H9 (cell line): ENCODE measurements at regions not wholly inside any gene's neighbourhood (a gene's known extent, or its start where the extent isn't known, plus 50 kb on each side); places are given as distances from the start of the nearest gene placed in this dataset.

Source experiments
- DNase-seq: peaks from one replicate; pipeline ENCODE4 v3.0.0-alpha.2; 2017
- H2AFZ ChIP-seq: one replicate; pipeline ENCODE4 v1.6.1; 2013; ENCODE audit warnings: mild to moderate bottlenecking, low read length, control low read depth, moderate library complexity
- H2AK5ac ChIP-seq: 2 replicates; pipeline ENCODE4 v1.6.1; 2013; ENCODE audit warnings: low read length, control low read depth, mixed read lengths; ENCODE audit not compliant: insufficient read length
- H2BK120ac ChIP-seq: one replicate; pipeline ENCODE4 v1.6.1; 2013; ENCODE audit warnings: low read depth, mild to moderate bottlenecking, low read length, control low read depth, inconsistent platforms; ENCODE audit not compliant: poor library complexity, severe bottlenecking
- H2BK12ac ChIP-seq: 2 replicates; pipeline ENCODE4 v1.6.1; 2013; ENCODE audit warnings: low read length, control low read depth, mixed read lengths, low read depth; ENCODE audit not compliant: insufficient read length
- H2BK15ac ChIP-seq: 2 replicates; pipeline ENCODE4 v1.6.1; 2013; ENCODE audit warnings: low read depth, low read length, control low read depth
- H2BK20ac ChIP-seq: one replicate; pipeline ENCODE4 v1.6.1; 2013; ENCODE audit warnings: low read depth, mild to moderate bottlenecking, low read length, control low read depth, inconsistent platforms; ENCODE audit not compliant: poor library complexity, severe bottlenecking
- H2BK5ac ChIP-seq: 2 replicates; pipeline ENCODE4 v1.6.1; 2013; ENCODE audit warnings: low read length, control low read depth, mixed read lengths; ENCODE audit not compliant: insufficient read length
- H3K14ac ChIP-seq: 2 replicates; pipeline ENCODE4 v1.6.1; 2013; ENCODE audit warnings: low read length, control low read depth; ENCODE audit not compliant: insufficient read depth
- H3K18ac ChIP-seq: 2 replicates; pipeline ENCODE4 v1.6.1; 2013; ENCODE audit warnings: low read depth, mild to moderate bottlenecking, mixed read lengths, low read length, control low read depth; ENCODE audit not compliant: insufficient read length
- H3K23ac ChIP-seq: 2 replicates; pipeline ENCODE4 v1.6.1; 2013; ENCODE audit warnings: low read length, control low read depth, mixed read lengths, low read depth; ENCODE audit not compliant: insufficient read length
- H3K23me2 ChIP-seq: 2 replicates; pipeline ENCODE4 v1.6.1; 2013; ENCODE audit warnings: low read depth, mild to moderate bottlenecking, mixed read lengths, low read length, control low read depth; ENCODE audit not compliant: insufficient read length, poor library complexity, severe bottlenecking
- H3K27ac ChIP-seq: 2 replicates; pipeline ENCODE4 v1.5.1; 2013; ENCODE audit warnings: low read length, control low read depth, mixed read lengths, low read depth; ENCODE audit not compliant: insufficient read length
- H3K27me3 ChIP-seq: 2 replicates; pipeline ENCODE4 v1.6.1; 2013; ENCODE audit warnings: low read length, control low read depth, inconsistent platforms; ENCODE audit not compliant: insufficient read depth
- H3K4ac ChIP-seq: 2 replicates; pipeline ENCODE4 v1.6.1; 2013; ENCODE audit warnings: low read depth, mild to moderate bottlenecking, control low read depth, inconsistent platforms, low read length, moderate library complexity
- H3K4me1 ChIP-seq: 2 replicates; pipeline ENCODE4 v1.6.1; 2013; ENCODE audit warnings: low read length, control low read depth, inconsistent platforms; ENCODE audit not compliant: insufficient read depth
- H3K4me2 ChIP-seq: 2 replicates; pipeline ENCODE4 v1.6.1; 2013; ENCODE audit warnings: low read length, control low read depth, mixed read lengths; ENCODE audit not compliant: insufficient read length, insufficient read depth
- H3K56ac ChIP-seq: 2 replicates; pipeline ENCODE4 v1.6.1; 2013; ENCODE audit warnings: low read depth, mild to moderate bottlenecking, mixed read lengths, low read length, control low read depth; ENCODE audit not compliant: insufficient read length
- H3K79me1 ChIP-seq: 2 replicates; pipeline ENCODE4 v1.6.1; 2013; ENCODE audit warnings: low read depth, mild to moderate bottlenecking, moderate library complexity, low read length, control low read depth, inconsistent platforms; ENCODE audit not compliant: insufficient read depth, poor library complexity, severe bottlenecking
- H3K79me2 ChIP-seq: 2 replicates; pipeline ENCODE4 v1.6.1; 2013; ENCODE audit warnings: low read length, control low read depth, inconsistent platforms; ENCODE audit not compliant: insufficient read depth
- H3K9ac ChIP-seq: 2 replicates; pipeline ENCODE4 v1.6.1; 2013; ENCODE audit warnings: low read length, control low read depth, mixed read lengths; ENCODE audit not compliant: insufficient read length; ENCODE audit errors: extremely low read depth
- H3K9me3 ChIP-seq: one replicate; pipeline ENCODE4 v1.6.1; 2013; ENCODE audit warnings: low read depth, low read length, inconsistent platforms; ENCODE audit not compliant: control insufficient read depth
- H3T11ph ChIP-seq: one replicate; pipeline ENCODE4 v1.6.1; 2013; ENCODE audit warnings: mild to moderate bottlenecking, low read length, control low read depth, inconsistent platforms
- H4K20me1 ChIP-seq: one replicate; pipeline ENCODE4 v1.6.1; 2013; ENCODE audit not compliant: control insufficient read depth, insufficient read length, insufficient read depth
- H4K5ac ChIP-seq: 2 replicates; pipeline ENCODE4 v1.6.1; 2013; ENCODE audit warnings: low read depth, mild to moderate bottlenecking, mixed read lengths, low read length, control low read depth; ENCODE audit not compliant: insufficient read length
- H4K8ac ChIP-seq: replicated peaks from 2 replicates; pipeline ENCODE4 v1.6.1; 2013; ENCODE audit warnings: low read length, control low read depth, mixed read lengths, low read depth; ENCODE audit not compliant: insufficient read length
- H4K91ac ChIP-seq: 2 replicates; pipeline ENCODE4 v1.6.1; 2013; ENCODE audit warnings: low read depth, mild to moderate bottlenecking, moderate library complexity, mixed read lengths, low read length, control low read depth; ENCODE audit not compliant: insufficient read length
- H3K27ac Mint-ChIP-seq, 3 experiments: 2 replicates in 2 of 3; 3 replicates in 1 of 3; pipeline ENCODE4 v1.8.0; 2020 to 2021; ENCODE audit warnings: mixed read lengths in 3 of 3, mild to moderate bottlenecking in 1 of 3, moderate library complexity in 1 of 3
- H3K27me3 Mint-ChIP-seq: 2 replicates; pipeline ENCODE4 v1.8.0; 2021; ENCODE audit warnings: low read depth, mild to moderate bottlenecking, moderate library complexity, mixed read lengths
- H3K36me3 Mint-ChIP-seq, 3 experiments: 2 replicates in 2 of 3; 3 replicates in 1 of 3; pipeline ENCODE4 v1.8.0; 2020 to 2021; ENCODE audit warnings: low read depth in 3 of 3, mixed read lengths in 3 of 3; ENCODE audit not compliant: insufficient read depth in 1 of 3
- H3K4me1 Mint-ChIP-seq, 2 experiments: 2 replicates each; pipeline ENCODE4 v1.8.0; 2020; ENCODE audit warnings: mixed read lengths in 2 of 2
- H3K4me3 Mint-ChIP-seq, 2 experiments: 2 replicates in 1 of 2; 3 replicates in 1 of 2; pipeline ENCODE4 v1.8.0; 2020 to 2021; ENCODE audit warnings: mild to moderate bottlenecking in 2 of 2, mixed read lengths in 2 of 2, moderate library complexity in 1 of 2
- H3K9me3 Mint-ChIP-seq, 2 experiments: 2 replicates in 1 of 2; 3 replicates in 1 of 2; pipeline ENCODE4 v1.8.0; 2020; ENCODE audit warnings: mild to moderate bottlenecking in 2 of 2, mixed read lengths in 2 of 2, moderate library complexity in 1 of 2
- WGBS: extraction: QIAGEN DNeasy Blood & Tissue Kit; methylation state at CpG from one replicate; pipeline ENCODE4 v1.1.7; 2013; ENCODE audit warnings: missing lambda C conversion rate, low lambda C conversion rate, mixed read lengths; ENCODE audit not compliant: insufficient read length; ENCODE audit errors: extremely low coverage; 5-methylcytosine and 5-hydroxymethylcytosine counted together
- TF ChIP-seq, protein P1 (sequence below): fragments of 200-600 bp; sonication (generic); conservative IDR thresholded peaks from 3 replicates; pipeline ENCODE4 v1.8.0; 2021; ENCODE audit warnings: antibody characterized with exemption, mild to moderate bottlenecking

DNA sequence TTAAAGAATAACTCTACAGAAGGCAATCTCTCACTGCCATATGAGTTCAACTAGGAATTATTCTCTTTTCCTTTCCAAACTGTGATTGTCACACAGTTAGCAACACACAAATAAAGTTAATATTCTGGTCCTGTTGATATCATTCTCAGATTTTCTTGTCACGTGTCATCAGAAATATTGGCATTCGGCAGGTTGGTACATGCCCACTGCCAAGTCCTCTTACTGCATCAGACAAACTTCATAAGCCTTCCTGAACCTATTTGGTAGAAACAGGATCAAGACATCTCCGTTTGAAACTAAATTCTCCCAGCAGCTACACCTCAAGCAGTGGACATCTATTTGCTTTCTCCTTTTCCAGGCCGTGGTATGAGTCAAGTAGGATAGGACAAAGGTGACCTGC is 177.9 kb upstream of the SOX2 start:
- Histone ChIP-seq H3K79me2 (no peaks in the 10 kb centered on the region; the same call in 1 of the 2 replicates), H4K20me1 (no peaks in the 10 kb centered on the region), H3K27me3 (no peaks in the 10 kb centered on the region), H3K14ac (no peak overlapping the region), H3K4me2 (no peak overlapping the region), H2BK120ac (no peak overlapping the region), H3K27ac (no peak overlapping the region), H2BK12ac (no peak overlapping the region), H3K23me2 (no peaks in the 10 kb centered on the region), H3K4me1 (no peaks in the 10 kb centered on the region), H2BK5ac (no peak overlapping the region), H3K23ac (no peak overlapping the region), H4K91ac (no peak overlapping the region), H2AFZ (no peak overlapping the region), H2BK20ac (no peak overlapping the region), H4K8ac (no peak overlapping the region), H3K9me3 (no peaks in the 10 kb centered on the region), H3T11ph (no peak overlapping the region), H3K9ac (no peak overlapping the region), H3K18ac (no peak overlapping the region), H2AK5ac (no peak overlapping the region), H3K79me1 (no peaks in the 10 kb centered on the region), H2BK15ac (no peak overlapping the region), H3K4ac (no peak overlapping the region), H4K5ac (no peak overlapping the region), H3K56ac (no peak overlapping the region)
- H3K9me3 Mint-ChIP-seq, result peaks cover 0 to 1% of the 10 kb centered on the region in 2 experiments; a peak in 1 of 5 replicates
- TF ChIP-seq, protein P1, sequence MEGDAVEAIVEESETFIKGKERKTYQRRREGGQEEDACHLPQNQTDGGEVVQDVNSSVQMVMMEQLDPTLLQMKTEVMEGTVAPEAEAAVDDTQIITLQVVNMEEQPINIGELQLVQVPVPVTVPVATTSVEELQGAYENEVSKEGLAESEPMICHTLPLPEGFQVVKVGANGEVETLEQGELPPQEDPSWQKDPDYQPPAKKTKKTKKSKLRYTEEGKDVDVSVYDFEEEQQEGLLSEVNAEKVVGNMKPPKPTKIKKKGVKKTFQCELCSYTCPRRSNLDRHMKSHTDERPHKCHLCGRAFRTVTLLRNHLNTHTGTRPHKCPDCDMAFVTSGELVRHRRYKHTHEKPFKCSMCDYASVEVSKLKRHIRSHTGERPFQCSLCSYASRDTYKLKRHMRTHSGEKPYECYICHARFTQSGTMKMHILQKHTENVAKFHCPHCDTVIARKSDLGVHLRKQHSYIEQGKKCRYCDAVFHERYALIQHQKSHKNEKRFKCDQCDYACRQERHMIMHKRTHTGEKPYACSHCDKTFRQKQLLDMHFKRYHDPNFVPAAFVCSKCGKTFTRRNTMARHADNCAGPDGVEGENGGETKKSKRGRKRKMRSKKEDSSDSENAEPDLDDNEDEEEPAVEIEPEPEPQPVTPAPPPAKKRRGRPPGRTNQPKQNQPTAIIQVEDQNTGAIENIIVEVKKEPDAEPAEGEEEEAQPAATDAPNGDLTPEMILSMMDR, result no peak
- H3K27me3 Mint-ChIP-seq, result no peaks in the 10 kb centered on the region
- DNase-seq, result no peak
- no CpG with 5 or more reads among the region's 4 CpGs for WGBS
- peaks cover 14% of the 10 kb centered on the region in 2 experiments for H3K4me1 Mint-ChIP-seq
- no peak overlapping the region for H3K27ac Mint-ChIP-seq
- no peak overlapping the region for H3K4me3 Mint-ChIP-seq
- no peaks in the 10 kb centered on the region; a peak in 1 of 7 replicates for H3K36me3 Mint-ChIP-seq
